ENCODE measurements at regions not wholly inside any gene's neighbourhood (a gene's known extent, or its start where the extent isn't known, plus 50 kb on each side); places are given as distances from the start of the nearest gene placed in this dataset.

GRCh38 chr18:67969458-67969857 lies 452.9 kb upstream of the DSEL start:
- Mint-ChIP-seq H3K36me3 (ENCODE audit: low read depth, unreplicated experiment) (no peaks in the 10 kb centered on the region), H3K9me3 (ENCODE audit: unreplicated experiment) (no peaks in the 10 kb centered on the region), H3K4me3 (ENCODE audit: unreplicated experiment) (no peak overlapping the region), H3K27ac (ENCODE audit: unreplicated experiment) (no peak overlapping the region), H3K27me3 (ENCODE audit: unreplicated experiment) (no peaks in the 10 kb centered on the region), H3K4me1 (ENCODE audit: unreplicated experiment) (no peaks in the 10 kb centered on the region)
- no peak for TF ChIP-seq CTCF (IDR thresholded peaks at IDR 0.05; ENCODE audit: unreplicated experiment)
- no peak for DNase-seq (ENCODE audit: low spot score)

GRCh38 chr18:67966224-67966623 lies 449.7 kb upstream of the DSEL start:
- Mint-ChIP-seq H3K4me1 (ENCODE audit: unreplicated experiment) (no peaks in the 10 kb centered on the region), H3K27ac (ENCODE audit: unreplicated experiment) (no peak overlapping the region), H3K9me3 (ENCODE audit: unreplicated experiment) (no peaks in the 10 kb centered on the region), H3K4me3 (ENCODE audit: unreplicated experiment) (no peak overlapping the region), H3K27me3 (ENCODE audit: unreplicated experiment) (peaks cover 2% of the 10 kb centered on the region), H3K36me3 (ENCODE audit: low read depth, unreplicated experiment) (no peaks in the 10 kb centered on the region)
- no peak for TF ChIP-seq CTCF (IDR thresholded peaks at IDR 0.05; ENCODE audit: unreplicated experiment)
- no peak for DNase-seq (ENCODE audit: low spot score)

- no peak for TF ChIP-seq CTCF (IDR thresholded peaks at IDR 0.05; ENCODE audit: unreplicated experiment)
- H3K4me1 Mint-ChIP-seq (ENCODE audit: unreplicated experiment) = no peaks in the 10 kb centered on the region
- H3K9me3 Mint-ChIP-seq (ENCODE audit: unreplicated experiment) = no peaks in the 10 kb centered on the region
- no peaks in the 10 kb centered on the region for H3K36me3 Mint-ChIP-seq (ENCODE audit: low read depth, unreplicated experiment)
- DNase-seq (ENCODE audit: low spot score) = no peak
- H3K27ac Mint-ChIP-seq (ENCODE audit: unreplicated experiment) = no peak overlapping the region
- peaks cover 2% of the 10 kb centered on the region for H3K27me3 Mint-ChIP-seq (ENCODE audit: unreplicated experiment)
- no peak overlapping the region for H3K4me3 Mint-ChIP-seq (ENCODE audit: unreplicated experiment)
Measured at GRCh38 chr18:67964462-67964861, 447.9 kb upstream of the DSEL start.

- Mint-ChIP-seq H3K9me3 (ENCODE audit: unreplicated experiment) (no peaks in the 10 kb centered on the region), H3K27me3 (ENCODE audit: unreplicated experiment) (peaks cover 2% of the 10 kb centered on the region), H3K4me1 (ENCODE audit: unreplicated experiment) (peaks cover 8% of the 10 kb centered on the region), H3K4me3 (ENCODE audit: unreplicated experiment) (no peak overlapping the region), H3K27ac (ENCODE audit: unreplicated experiment) (no peak overlapping the region), H3K36me3 (ENCODE audit: low read depth, unreplicated experiment) (no peaks in the 10 kb centered on the region)
- no peak for DNase-seq (ENCODE audit: low spot score)
- no peak for TF ChIP-seq CTCF (IDR thresholded peaks at IDR 0.05; ENCODE audit: unreplicated experiment)
Measured at GRCh38 chr18:67961701-67962440, 445.4 kb upstream of the DSEL start.

GRCh38 chr18:67957684-67958083 lies 441.2 kb upstream of the DSEL start:
- H3K27ac Mint-ChIP-seq (ENCODE audit: unreplicated experiment) = no peak overlapping the region
- peaks cover 8% of the 10 kb centered on the region for H3K4me1 Mint-ChIP-seq (ENCODE audit: unreplicated experiment)
- H3K9me3 Mint-ChIP-seq (ENCODE audit: unreplicated experiment) = no peaks in the 10 kb centered on the region
- no peak for TF ChIP-seq CTCF (IDR thresholded peaks at IDR 0.05; ENCODE audit: unreplicated experiment)
- no peaks in the 10 kb centered on the region for H3K36me3 Mint-ChIP-seq (ENCODE audit: low read depth, unreplicated experiment)
- no peak for DNase-seq (ENCODE audit: low spot score)
- no peak overlapping the region for H3K4me3 Mint-ChIP-seq (ENCODE audit: unreplicated experiment)
- H3K27me3 Mint-ChIP-seq (ENCODE audit: unreplicated experiment) = peaks cover 2% of the 10 kb centered on the region
